GM23338 (cell line): ENCODE measurements at regions not wholly inside any gene's neighbourhood (a gene's known extent, or its start where the extent isn't known, plus 50 kb on each side); places are given as distances from the start of the nearest gene placed in this dataset.
"Not testable (repeated sequence)": the region's sequence is repeated elsewhere in the genome, so short reads cannot be mapped to it uniquely, and the experiment has no call there.

ENCODE experiments used
- CREB1 ChIP-seq: fragments of 250-450 bp; sonication (Bioruptor Pico); IDR thresholded peaks from 2 replicates; pipeline ENCODE4 v1.5.0; 2020; ENCODE audit warnings: low read depth, mild to moderate bottlenecking, moderate library complexity
- ETS1 ChIP-seq: IDR thresholded peaks from 2 replicates; pipeline ENCODE4 v1.6.1; 2016; ENCODE audit warnings: antibody characterized with exemption
- EZH2 ChIP-seq: fragments of 200-600 bp; sonication (generic); IDR thresholded peaks from one replicate; pipeline ENCODE4 v1.8.0; 2017; ENCODE audit warnings: antibody characterized with exemption, mild to moderate bottlenecking, low read depth; ENCODE audit not compliant: unreplicated experiment
- EZH2phosphoT487 ChIP-seq: fragments of 200-600 bp; sonication (generic); IDR thresholded peaks from one replicate; pipeline ENCODE4 v1.8.1; 2018; ENCODE audit warnings: antibody characterized with exemption; ENCODE audit not compliant: unreplicated experiment
- JUNB ChIP-seq: IDR thresholded peaks from one replicate; pipeline ENCODE4 v1.6.1; 2016; ENCODE audit warnings: antibody characterized with exemption; ENCODE audit not compliant: unreplicated experiment
- NANOG ChIP-seq: IDR thresholded peaks from 2 replicates; pipeline ENCODE4 v1.6.1; 2016; ENCODE audit warnings: antibody characterized with exemption, borderline replicate concordance
- POLR2AphosphoS5 ChIP-seq: IDR thresholded peaks from 2 replicates; pipeline ENCODE4 v1.6.1; 2016; ENCODE audit warnings: antibody characterized with exemption, low read depth
- STAT1 ChIP-seq: IDR thresholded peaks from one replicate; pipeline ENCODE4 v1.6.1; 2016; ENCODE audit warnings: antibody characterized with exemption; ENCODE audit not compliant: unreplicated experiment
- ZNF114 ChIP-seq: fragments of 250-450 bp; sonication (Bioruptor Pico); IDR thresholded peaks from 2 replicates; pipeline ENCODE4 v1.5.0; 2020; ENCODE audit warnings: mild to moderate bottlenecking, moderate library complexity
- ZNF331 ChIP-seq: fragments of 250-450 bp; sonication (Bioruptor Pico); IDR thresholded peaks from 2 replicates; pipeline ENCODE4 v1.5.0; 2020; ENCODE audit warnings: low read depth, mild to moderate bottlenecking, moderate library complexity
- TF ChIP-seq, protein P1 (sequence below), 2 experiments: fragments of 200-600 bp in 1 of 2; sonication (generic) in 1 of 2; conservative IDR thresholded peaks; 2 replicates each; pipeline versions ENCODE4 v1.5.1 to v1.6.1; 2016 to 2017; ENCODE audit warnings: antibody characterized with exemption in 2 of 2, low read depth in 2 of 2, mild to moderate bottlenecking in 2 of 2, moderate library complexity in 1 of 2
- TF ChIP-seq, protein P2 (sequence below): IDR thresholded peaks from one replicate; pipeline ENCODE4 v1.6.1; 2018; ENCODE audit warnings: antibody characterized with exemption; ENCODE audit not compliant: unreplicated experiment
- TF ChIP-seq, protein P3 (sequence below): fragments of 250-450 bp; sonication (Bioruptor Pico); IDR thresholded peaks from 2 replicates; pipeline ENCODE4 v1.5.0; 2020; ENCODE audit warnings: mild to moderate bottlenecking, moderate library complexity

GRCh38 chr6:11402581-11402980 is 135.0 kb upstream of the TMEM170B start:
- TF ChIP-seq, protein P1, sequence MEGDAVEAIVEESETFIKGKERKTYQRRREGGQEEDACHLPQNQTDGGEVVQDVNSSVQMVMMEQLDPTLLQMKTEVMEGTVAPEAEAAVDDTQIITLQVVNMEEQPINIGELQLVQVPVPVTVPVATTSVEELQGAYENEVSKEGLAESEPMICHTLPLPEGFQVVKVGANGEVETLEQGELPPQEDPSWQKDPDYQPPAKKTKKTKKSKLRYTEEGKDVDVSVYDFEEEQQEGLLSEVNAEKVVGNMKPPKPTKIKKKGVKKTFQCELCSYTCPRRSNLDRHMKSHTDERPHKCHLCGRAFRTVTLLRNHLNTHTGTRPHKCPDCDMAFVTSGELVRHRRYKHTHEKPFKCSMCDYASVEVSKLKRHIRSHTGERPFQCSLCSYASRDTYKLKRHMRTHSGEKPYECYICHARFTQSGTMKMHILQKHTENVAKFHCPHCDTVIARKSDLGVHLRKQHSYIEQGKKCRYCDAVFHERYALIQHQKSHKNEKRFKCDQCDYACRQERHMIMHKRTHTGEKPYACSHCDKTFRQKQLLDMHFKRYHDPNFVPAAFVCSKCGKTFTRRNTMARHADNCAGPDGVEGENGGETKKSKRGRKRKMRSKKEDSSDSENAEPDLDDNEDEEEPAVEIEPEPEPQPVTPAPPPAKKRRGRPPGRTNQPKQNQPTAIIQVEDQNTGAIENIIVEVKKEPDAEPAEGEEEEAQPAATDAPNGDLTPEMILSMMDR (conservative IDR thresholded peaks at IDR 0.05; ENCODE audit: low read depth in 2 of 2) = not testable (repeated sequence)
- TF ChIP-seq, protein P2, sequence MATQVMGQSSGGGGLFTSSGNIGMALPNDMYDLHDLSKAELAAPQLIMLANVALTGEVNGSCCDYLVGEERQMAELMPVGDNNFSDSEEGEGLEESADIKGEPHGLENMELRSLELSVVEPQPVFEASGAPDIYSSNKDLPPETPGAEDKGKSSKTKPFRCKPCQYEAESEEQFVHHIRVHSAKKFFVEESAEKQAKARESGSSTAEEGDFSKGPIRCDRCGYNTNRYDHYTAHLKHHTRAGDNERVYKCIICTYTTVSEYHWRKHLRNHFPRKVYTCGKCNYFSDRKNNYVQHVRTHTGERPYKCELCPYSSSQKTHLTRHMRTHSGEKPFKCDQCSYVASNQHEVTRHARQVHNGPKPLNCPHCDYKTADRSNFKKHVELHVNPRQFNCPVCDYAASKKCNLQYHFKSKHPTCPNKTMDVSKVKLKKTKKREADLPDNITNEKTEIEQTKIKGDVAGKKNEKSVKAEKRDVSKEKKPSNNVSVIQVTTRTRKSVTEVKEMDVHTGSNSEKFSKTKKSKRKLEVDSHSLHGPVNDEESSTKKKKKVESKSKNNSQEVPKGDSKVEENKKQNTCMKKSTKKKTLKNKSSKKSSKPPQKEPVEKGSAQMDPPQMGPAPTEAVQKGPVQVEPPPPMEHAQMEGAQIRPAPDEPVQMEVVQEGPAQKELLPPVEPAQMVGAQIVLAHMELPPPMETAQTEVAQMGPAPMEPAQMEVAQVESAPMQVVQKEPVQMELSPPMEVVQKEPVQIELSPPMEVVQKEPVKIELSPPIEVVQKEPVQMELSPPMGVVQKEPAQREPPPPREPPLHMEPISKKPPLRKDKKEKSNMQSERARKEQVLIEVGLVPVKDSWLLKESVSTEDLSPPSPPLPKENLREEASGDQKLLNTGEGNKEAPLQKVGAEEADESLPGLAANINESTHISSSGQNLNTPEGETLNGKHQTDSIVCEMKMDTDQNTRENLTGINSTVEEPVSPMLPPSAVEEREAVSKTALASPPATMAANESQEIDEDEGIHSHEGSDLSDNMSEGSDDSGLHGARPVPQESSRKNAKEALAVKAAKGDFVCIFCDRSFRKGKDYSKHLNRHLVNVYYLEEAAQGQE = not testable (repeated sequence)
- not testable (repeated sequence) for TF ChIP-seq NANOG, EZH2phosphoT487, ETS1, POLR2AphosphoS5, EZH2, CREB1, JUNB, STAT1, ZNF331, ZNF114
- TF ChIP-seq, protein P3, sequence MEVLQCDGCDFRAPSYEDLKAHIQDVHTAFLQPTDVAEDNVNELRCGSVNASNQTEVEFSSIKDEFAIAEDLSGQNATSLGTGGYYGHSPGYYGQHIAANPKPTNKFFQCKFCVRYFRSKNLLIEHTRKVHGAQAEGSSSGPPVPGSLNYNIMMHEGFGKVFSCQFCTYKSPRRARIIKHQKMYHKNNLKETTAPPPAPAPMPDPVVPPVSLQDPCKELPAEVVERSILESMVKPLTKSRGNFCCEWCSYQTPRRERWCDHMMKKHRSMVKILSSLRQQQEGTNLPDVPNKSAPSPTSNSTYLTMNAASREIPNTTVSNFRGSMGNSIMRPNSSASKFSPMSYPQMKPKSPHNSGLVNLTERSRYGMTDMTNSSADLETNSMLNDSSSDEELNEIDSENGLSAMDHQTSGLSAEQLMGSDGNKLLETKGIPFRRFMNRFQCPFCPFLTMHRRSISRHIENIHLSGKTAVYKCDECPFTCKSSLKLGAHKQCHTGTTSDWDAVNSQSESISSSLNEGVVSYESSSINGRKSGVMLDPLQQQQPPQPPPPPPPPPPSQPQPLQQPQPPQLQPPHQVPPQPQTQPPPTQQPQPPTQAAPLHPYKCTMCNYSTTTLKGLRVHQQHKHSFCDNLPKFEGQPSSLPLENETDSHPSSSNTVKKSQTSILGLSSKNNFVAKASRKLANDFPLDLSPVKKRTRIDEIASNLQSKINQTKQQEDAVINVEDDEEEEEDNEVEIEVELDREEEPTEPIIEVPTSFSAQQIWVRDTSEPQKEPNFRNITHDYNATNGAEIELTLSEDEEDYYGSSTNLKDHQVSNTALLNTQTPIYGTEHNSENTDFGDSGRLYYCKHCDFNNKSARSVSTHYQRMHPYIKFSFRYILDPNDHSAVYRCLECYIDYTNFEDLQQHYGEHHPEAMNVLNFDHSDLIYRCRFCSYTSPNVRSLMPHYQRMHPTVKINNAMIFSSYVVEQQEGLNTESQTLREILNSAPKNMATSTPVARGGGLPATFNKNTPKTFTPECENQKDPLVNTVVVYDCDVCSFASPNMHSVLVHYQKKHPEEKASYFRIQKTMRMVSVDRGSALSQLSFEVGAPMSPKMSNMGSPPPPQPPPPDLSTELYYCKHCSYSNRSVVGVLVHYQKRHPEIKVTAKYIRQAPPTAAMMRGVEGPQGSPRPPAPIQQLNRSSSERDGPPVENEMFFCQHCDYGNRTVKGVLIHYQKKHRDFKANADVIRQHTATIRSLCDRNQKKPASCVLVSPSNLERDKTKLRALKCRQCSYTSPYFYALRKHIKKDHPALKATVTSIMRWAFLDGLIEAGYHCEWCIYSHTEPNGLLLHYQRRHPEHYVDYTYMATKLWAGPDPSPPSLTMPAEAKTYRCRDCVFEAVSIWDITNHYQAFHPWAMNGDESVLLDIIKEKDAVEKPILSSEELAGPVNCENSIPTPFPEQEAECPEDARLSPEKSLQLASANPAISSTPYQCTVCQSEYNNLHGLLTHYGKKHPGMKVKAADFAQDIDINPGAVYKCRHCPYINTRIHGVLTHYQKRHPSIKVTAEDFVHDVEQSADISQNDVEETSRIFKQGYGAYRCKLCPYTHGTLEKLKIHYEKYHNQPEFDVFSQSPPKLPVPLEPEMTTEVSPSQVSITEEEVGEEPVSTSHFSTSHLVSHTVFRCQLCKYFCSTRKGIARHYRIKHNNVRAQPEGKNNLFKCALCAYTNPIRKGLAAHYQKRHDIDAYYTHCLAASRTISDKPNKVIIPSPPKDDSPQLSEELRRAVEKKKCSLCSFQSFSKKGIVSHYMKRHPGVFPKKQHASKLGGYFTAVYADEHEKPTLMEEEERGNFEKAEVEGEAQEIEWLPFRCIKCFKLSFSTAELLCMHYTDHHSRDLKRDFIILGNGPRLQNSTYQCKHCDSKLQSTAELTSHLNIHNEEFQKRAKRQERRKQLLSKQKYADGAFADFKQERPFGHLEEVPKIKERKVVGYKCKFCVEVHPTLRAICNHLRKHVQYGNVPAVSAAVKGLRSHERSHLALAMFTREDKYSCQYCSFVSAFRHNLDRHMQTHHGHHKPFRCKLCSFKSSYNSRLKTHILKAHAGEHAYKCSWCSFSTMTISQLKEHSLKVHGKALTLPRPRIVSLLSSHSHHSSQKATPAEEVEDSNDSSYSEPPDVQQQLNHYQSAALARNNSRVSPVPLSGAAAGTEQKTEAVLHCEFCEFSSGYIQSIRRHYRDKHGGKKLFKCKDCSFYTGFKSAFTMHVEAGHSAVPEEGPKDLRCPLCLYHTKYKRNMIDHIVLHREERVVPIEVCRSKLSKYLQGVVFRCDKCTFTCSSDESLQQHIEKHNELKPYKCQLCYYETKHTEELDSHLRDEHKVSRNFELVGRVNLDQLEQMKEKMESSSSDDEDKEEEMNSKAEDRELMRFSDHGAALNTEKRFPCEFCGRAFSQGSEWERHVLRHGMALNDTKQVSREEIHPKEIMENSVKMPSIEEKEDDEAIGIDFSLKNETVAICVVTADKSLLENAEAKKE (CRISPR knock-in tag) = not testable (repeated sequence)
